MM.1S (cell line): ENCODE measurements at regions not wholly inside any gene's neighbourhood (a gene's known extent, or its start where the extent isn't known, plus 50 kb on each side); places are given as distances from the start of the nearest gene placed in this dataset.

ENCODE experiments used
- DNase-seq: peaks from one replicate; pipeline ENCODE4 v3.0.0-alpha.2; 2015
- H2AFZ ChIP-seq: fragments of 300-600 bp; sonication (generic); 2 replicates; pipeline ENCODE4 v1.6.0; 2016; ENCODE audit warnings: antibody characterized with exemption, low read length
- H3F3A ChIP-seq: fragments of 300-600 bp; sonication (generic); 2 replicates; pipeline ENCODE4 v1.6.1; 2016; ENCODE audit warnings: mild to moderate bottlenecking, antibody characterized with exemption, low read length, moderate library complexity, mixed read lengths; ENCODE audit not compliant: insufficient read depth
- H3K27ac ChIP-seq: fragments of 300-600 bp; sonication (generic); 2 replicates; pipeline ENCODE4 v1.5.1; 2016; ENCODE audit warnings: mild to moderate bottlenecking, low read length
- H3K27me3 ChIP-seq: fragments of 300-600 bp; sonication (generic); replicated peaks from 2 replicates; pipeline ENCODE4 v1.6.0; 2016; ENCODE audit warnings: low read length; ENCODE audit not compliant: insufficient read depth
- H3K36me3 ChIP-seq: fragments of 300-600 bp; sonication (generic); replicated peaks from 2 replicates; pipeline ENCODE4 v1.6.1; 2016; ENCODE audit warnings: mild to moderate bottlenecking, low read length, mixed read lengths; ENCODE audit not compliant: insufficient read depth
- H3K4me1 ChIP-seq: fragments of 300-600 bp; sonication (generic); 2 replicates; pipeline ENCODE4 v1.6.1; 2016; ENCODE audit warnings: low read length, mixed read lengths
- H3K4me2 ChIP-seq: fragments of 300-600 bp; sonication (generic); 2 replicates; pipeline ENCODE4 v1.6.0; 2016; ENCODE audit warnings: low read depth, low read length
- H3K4me3 ChIP-seq: fragments of 300-600 bp; sonication (generic); 2 replicates; pipeline ENCODE4 v1.5.1; 2016; ENCODE audit warnings: low read length, mixed read lengths
- H3K79me2 ChIP-seq: fragments of 300-600 bp; sonication (generic); 2 replicates; pipeline ENCODE4 v1.6.1; 2016; ENCODE audit warnings: mixed run types, low read length, mixed read lengths
- H3K9ac ChIP-seq: fragments of 300-600 bp; sonication (generic); 2 replicates; pipeline ENCODE4 v1.6.1; 2016; ENCODE audit warnings: low read length, mixed read lengths
- H3K9me2 ChIP-seq: fragments of 300-600 bp; sonication (generic); replicated peaks from 2 replicates; pipeline ENCODE4 v1.6.1; 2016; ENCODE audit warnings: mild to moderate bottlenecking, low read length, mixed read lengths; ENCODE audit not compliant: insufficient read depth
- H3K9me3 ChIP-seq: fragments of 300-600 bp; sonication (generic); replicated peaks from 2 replicates; pipeline ENCODE4 v1.6.1; 2016; ENCODE audit warnings: mild to moderate bottlenecking, low read length, mixed read lengths; ENCODE audit not compliant: insufficient read depth
- H4K20me1 ChIP-seq: fragments of 300-600 bp; sonication (generic); 2 replicates; pipeline ENCODE4 v1.6.1; 2016; ENCODE audit warnings: mild to moderate bottlenecking, low read length, moderate library complexity, mixed read lengths; ENCODE audit not compliant: insufficient read depth
- CTCF ChIP-seq: fragments of 300-600 bp; sonication (generic); IDR thresholded peaks from 2 replicates; pipeline ENCODE4 v1.5.1; 2016; ENCODE audit warnings: antibody characterized with exemption, low read length, mixed read lengths
- EZH2 ChIP-seq: fragments of 300-600 bp; sonication (generic); optimal IDR thresholded peaks from 2 replicates; pipeline ENCODE3; 2017; ENCODE audit warnings: low read depth, mild to moderate bottlenecking, antibody characterized with exemption, low read length, mixed read lengths
- EZH2phosphoT487 ChIP-seq: fragments of 300-600 bp; sonication (generic); IDR thresholded peaks from 2 replicates; pipeline ENCODE4 v1.6.1; 2018; ENCODE audit warnings: antibody characterized with exemption, low read length

DNA sequence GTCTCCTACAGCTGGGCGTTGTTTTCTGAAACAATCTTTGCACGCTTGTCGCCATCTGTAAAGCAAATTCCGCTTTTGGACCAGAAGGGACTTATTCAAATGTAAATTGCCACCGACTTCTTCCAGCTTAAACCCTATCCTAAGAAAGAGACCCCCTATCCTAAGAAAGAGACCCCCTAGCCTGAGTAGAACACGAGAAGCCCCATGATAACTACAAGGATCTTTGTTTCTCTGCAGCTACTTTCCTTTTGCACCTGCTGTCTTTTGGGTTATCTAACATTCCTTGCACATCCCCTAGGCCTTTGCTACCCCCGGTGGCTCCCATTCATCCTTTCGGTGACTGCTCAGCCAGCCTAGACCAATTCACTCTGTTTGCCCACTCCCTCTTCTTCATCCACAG, 536.0 kb upstream of the PRKX start:
- no peak for DNase-seq
- no peaks in the 10 kb centered on the region for H3K9me2 ChIP-seq
- H3K9ac ChIP-seq = no peak overlapping the region
- no peaks in the 10 kb centered on the region for H3K79me2 ChIP-seq
- H2AFZ ChIP-seq = no peak overlapping the region
- no peak overlapping the region for H3K4me3 ChIP-seq
- H3K27me3 ChIP-seq = no peaks in the 10 kb centered on the region
- H3F3A ChIP-seq = peaks cover 2% of the 10 kb centered on the region; the same call in 1 of the 2 replicates
- no peaks in the 10 kb centered on the region for H3K9me3 ChIP-seq
- TF ChIP-seq CTCF (no peak), EZH2phosphoT487 (no peak), EZH2 (no peak)
- H3K27ac ChIP-seq = no peak overlapping the region
- H4K20me1 ChIP-seq = no peaks in the 10 kb centered on the region
- no peaks in the 10 kb centered on the region for H3K36me3 ChIP-seq
- no peak overlapping the region for H3K4me2 ChIP-seq
- no peaks in the 10 kb centered on the region for H3K4me1 ChIP-seq

- no peak overlapping the region for H3K4me3 ChIP-seq
- H4K20me1 ChIP-seq = no peaks in the 10 kb centered on the region
- H3K9me3 ChIP-seq = no peaks in the 10 kb centered on the region
- H3K9me2 ChIP-seq = no peaks in the 10 kb centered on the region
- H3K79me2 ChIP-seq = no peaks in the 10 kb centered on the region
- H3K27ac ChIP-seq = no peak overlapping the region
- H3K4me1 ChIP-seq = peaks cover 13% of the 10 kb centered on the region; the same call in 1 of the 2 replicates
- no peak for TF ChIP-seq EZH2phosphoT487
- no peak for TF ChIP-seq EZH2
- no peak for TF ChIP-seq CTCF
- H3K9ac ChIP-seq = no peak overlapping the region
- no peaks in the 10 kb centered on the region for H3F3A ChIP-seq
- H3K27me3 ChIP-seq = no peaks in the 10 kb centered on the region
- H3K4me2 ChIP-seq = no peak overlapping the region
- no peak overlapping the region for H2AFZ ChIP-seq
- H3K36me3 ChIP-seq = no peaks in the 10 kb centered on the region
- no peak for DNase-seq
Measured at GRCh38 chrX:4243759-4244158, 530.3 kb upstream of the PRKX start.

DNA sequence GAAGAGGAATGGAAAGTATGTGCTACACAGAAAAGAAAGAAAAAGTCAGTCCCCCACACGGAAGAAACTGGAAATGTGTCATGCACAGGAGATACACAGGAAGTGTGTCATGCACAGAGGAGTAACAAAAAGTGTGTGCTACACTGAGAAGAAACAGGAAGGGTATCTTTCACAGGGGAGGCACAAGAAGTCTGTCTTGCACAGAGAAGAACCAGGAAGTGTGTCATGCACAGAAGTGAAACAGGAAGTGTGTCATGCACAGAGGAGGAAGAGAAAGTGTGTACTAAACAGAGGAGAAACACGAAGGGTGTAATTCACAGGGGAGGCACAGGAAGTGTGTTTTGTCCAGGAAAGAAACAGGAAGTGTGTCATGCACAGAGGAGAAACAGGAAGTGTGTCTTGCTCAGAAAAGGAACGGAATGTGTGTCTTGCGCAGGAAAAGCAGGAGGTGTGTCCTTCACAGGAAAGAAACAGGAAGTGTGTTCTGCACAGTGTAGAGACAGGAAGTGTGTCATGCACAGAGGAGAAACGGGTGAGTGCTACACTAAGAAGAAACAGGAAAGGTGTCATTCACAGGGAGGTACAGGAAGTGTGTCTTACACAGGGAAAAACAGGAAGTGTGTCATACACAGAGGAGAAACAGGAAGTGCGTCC, 527.2 kb upstream of the PRKX start:
- Histone ChIP-seq H3K27ac (peak overlapping the region; percentile 54; the same call in 1 of the 2 replicates), H3K9ac (no peak overlapping the region), H3K4me3 (peak overlapping the region; percentile 34), H3K4me1 (peaks cover 13% of the 10 kb centered on the region; the same call in 1 of the 2 replicates), H2AFZ (peak overlapping the region; percentile 84), H3K4me2 (peak overlapping the region; percentile 46), H3K9me3 (no peaks in the 10 kb centered on the region), H3K79me2 (no peaks in the 10 kb centered on the region), H3K27me3 (no peaks in the 10 kb centered on the region), H3K9me2 (no peaks in the 10 kb centered on the region), H4K20me1 (no peaks in the 10 kb centered on the region), H3K36me3 (no peaks in the 10 kb centered on the region), H3F3A (no peaks in the 10 kb centered on the region)
- TF ChIP-seq CTCF (no peak), EZH2phosphoT487 (no peak), EZH2 (no peak)
- peak; percentile 48 for DNase-seq
